Vagina (tissue), 2 donors: ENCODE measurements at regions not wholly inside any gene's neighbourhood (a gene's known extent, or its start where the extent isn't known, plus 50 kb on each side); places are given as distances from the start of the nearest gene placed in this dataset.

Experiments
- POLR2A ChIP-seq, 2 donors: fragments of 450-650 bp; IDR thresholded peaks; one replicate each; pipeline ENCODE4 v1.6.1; 2017; ENCODE audit warnings: antibody characterized with exemption in 2 of 2, mild to moderate bottlenecking in 2 of 2, moderate library complexity in 2 of 2
- POLR2AphosphoS5 ChIP-seq, 2 donors: sonication (generic); formaldehyde crosslinking; IDR thresholded peaks; one replicate each; pipeline ENCODE4 v1.9.0; 2017; ENCODE audit warnings: antibody characterized with exemption in 2 of 2, mild to moderate bottlenecking in 2 of 2, low read depth in 1 of 2; ENCODE audit not compliant: insufficient read depth in 1 of 2
- TF ChIP-seq, protein P1 (sequence below), 3 experiments: fragments of 450-650 bp in 2 of 3; fragments of 200-600 bp in 1 of 3; sonication (generic) in 1 of 3; IDR thresholded peaks; one replicate each; pipeline ENCODE4 v1.5.1; 2017 to 2019; ENCODE audit warnings: antibody characterized with exemption in 3 of 3, mild to moderate bottlenecking in 2 of 3, moderate library complexity in 2 of 3

- TF ChIP-seq, protein P1, sequence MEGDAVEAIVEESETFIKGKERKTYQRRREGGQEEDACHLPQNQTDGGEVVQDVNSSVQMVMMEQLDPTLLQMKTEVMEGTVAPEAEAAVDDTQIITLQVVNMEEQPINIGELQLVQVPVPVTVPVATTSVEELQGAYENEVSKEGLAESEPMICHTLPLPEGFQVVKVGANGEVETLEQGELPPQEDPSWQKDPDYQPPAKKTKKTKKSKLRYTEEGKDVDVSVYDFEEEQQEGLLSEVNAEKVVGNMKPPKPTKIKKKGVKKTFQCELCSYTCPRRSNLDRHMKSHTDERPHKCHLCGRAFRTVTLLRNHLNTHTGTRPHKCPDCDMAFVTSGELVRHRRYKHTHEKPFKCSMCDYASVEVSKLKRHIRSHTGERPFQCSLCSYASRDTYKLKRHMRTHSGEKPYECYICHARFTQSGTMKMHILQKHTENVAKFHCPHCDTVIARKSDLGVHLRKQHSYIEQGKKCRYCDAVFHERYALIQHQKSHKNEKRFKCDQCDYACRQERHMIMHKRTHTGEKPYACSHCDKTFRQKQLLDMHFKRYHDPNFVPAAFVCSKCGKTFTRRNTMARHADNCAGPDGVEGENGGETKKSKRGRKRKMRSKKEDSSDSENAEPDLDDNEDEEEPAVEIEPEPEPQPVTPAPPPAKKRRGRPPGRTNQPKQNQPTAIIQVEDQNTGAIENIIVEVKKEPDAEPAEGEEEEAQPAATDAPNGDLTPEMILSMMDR (IDR thresholded peaks at IDR 0.05), result no peak
- no peak for TF ChIP-seq POLR2A (IDR thresholded peaks at IDR 0.05)
- TF ChIP-seq POLR2AphosphoS5 (IDR thresholded peaks at IDR 0.05; ENCODE audit: insufficient read depth in 1 of 2, low read depth in 1 of 2), result no peak
Observed at GRCh38 chr2:51490576-51491234, 458.8 kb upstream of the NRXN1 start.
